ENCODE measurements at regions not wholly inside any gene's neighbourhood (a gene's known extent, or its start where the extent isn't known, plus 50 kb on each side); places are given as distances from the start of the nearest gene placed in this dataset.

GRCh38 chr13:106432636-106433035, 102.8 kb downstream of the EFNB2 start:
- TF ChIP-seq CTCF (IDR thresholded peaks at IDR 0.05) = no peak
- no peak for TF ChIP-seq POLR2A (IDR thresholded peaks at IDR 0.05)
- TF ChIP-seq POLR2AphosphoS5 (IDR thresholded peaks at IDR 0.05) = no peak

Measured in breast epithelium (tissue), 3 donors.